NCI-H774 (cell line): ENCODE measurements at regions not wholly inside any gene's neighbourhood (a gene's known extent, or its start where the extent isn't known, plus 50 kb on each side); places are given as distances from the start of the nearest gene placed in this dataset.

Experiments
- DNase-seq: peaks from one replicate; lab custom pipeline; 2025; lab: John Stamatoyannopoulos, UW

- no peak for DNase-seq
Measured at GRCh38 chr14:76603713-76604112, 157.6 kb upstream of the VASH1 start.

- no peak for DNase-seq
Measured at GRCh38 chr14:76607510-76607909, 153.8 kb upstream of the VASH1 start.

DNA sequence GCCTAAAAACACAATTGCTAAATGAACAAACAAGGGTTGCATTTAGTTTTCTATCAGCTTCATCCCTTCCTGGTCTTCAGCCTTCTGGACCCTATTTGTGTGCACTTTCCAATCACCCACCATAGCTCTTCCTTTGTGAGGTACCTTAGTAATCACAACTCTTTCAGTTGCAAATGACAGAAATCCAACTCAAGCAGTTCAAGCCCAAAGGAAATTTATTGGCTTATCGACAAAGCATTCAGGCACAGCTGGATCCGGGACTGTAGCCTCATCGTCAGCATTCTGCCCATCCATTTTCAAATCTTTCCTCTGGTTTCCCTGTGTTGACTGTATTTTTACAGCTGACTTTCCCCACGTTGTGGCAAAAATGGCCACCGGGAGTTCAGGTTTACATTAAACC is 148.6 kb upstream of the VASH1 start:
- no peak for DNase-seq

DNA sequence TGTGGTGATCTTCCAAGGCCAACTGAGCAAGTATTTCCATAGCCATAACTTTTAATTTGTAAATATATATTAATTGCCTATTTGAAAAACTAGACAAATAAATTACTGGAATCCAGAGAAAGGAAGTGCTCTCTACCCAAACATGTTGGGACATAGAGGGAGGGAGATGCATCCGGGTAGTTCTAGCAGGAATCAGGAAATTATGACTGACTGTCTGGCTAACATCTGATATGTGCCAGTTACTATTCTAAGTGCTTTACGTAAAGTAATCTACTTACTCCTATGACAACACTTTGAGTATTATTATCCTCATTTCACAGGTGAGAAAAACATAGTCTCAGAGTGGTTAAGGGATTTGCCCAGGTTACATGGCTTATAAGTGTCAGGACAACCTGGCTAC is 147.7 kb upstream of the VASH1 start:
- no peak for DNase-seq

DNA sequence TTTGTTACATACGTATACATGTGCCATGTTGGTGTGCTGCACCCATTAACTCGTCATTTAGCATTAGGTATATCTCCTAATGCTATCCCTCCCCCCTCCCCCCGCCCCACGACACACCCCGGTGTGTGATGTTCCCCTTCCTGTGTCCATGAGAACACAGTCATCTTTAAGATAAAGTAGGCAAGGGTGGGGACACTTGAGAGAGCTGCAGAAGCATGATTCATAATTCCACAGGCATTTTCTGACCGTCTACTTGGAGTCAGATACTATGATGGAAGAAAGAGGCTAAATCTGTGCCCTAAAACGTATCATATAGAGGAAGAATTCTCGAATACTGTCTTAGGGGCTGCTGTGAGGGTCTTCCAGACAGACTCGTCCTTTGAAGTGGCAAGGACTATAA is 145.9 kb upstream of the VASH1 start:
- no peak for DNase-seq

GRCh38 chr14:76617440-76617839 is 143.8 kb upstream of the VASH1 start:
- DNase-seq, result no peak

GRCh38 chr14:76636602-76637001 is 124.7 kb upstream of the VASH1 start:
- DNase-seq, result no peak

DNA sequence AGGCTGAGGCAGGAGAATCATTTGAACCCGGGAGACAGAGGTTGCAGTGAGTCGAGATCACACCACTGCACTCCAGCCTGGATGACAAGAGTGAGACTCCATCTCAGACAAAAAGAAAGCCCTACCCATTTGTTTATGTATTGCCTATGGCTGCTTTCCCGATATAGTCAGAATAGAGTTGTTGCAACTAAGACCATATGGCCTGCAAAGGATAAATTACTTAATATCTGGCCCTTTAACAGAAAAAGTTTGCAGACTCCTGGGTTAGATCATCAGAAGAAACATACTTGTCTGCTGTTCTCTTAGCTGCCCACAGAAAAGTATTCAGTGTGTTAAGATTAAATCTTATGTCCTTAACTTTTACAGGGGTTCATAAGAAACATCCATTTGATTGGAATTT is 122.4 kb upstream of the VASH1 start:
- no peak for DNase-seq

DNA sequence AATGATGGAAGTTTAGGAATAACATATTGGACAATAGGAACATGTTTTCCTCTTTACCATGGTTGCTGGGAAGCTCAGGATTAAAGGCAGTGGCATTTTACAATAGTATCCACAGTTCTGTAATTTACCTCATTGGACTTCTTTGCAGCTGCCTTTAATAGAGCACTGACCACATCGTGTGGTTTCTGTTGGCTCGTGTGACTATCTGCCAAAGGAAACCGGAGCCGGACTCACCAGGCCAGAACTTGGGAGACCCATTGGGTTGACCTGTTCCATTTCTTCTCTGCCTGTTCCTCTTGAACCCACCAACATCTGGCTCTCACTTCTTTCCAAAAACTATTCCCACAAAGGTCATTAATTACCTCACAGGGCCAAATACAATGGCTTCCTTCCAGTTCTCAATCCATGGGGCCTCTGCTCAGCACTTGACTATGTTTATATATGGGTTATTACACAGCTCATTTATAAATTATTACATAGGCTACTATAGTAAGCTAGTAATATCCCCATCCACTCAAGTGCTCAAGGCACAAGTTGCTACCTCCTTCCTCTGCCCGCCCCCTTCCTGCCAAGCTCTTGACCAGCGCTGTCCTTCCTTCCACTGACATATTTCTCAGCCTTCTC is 121.5 kb upstream of the VASH1 start:
- no peak for DNase-seq

DNA sequence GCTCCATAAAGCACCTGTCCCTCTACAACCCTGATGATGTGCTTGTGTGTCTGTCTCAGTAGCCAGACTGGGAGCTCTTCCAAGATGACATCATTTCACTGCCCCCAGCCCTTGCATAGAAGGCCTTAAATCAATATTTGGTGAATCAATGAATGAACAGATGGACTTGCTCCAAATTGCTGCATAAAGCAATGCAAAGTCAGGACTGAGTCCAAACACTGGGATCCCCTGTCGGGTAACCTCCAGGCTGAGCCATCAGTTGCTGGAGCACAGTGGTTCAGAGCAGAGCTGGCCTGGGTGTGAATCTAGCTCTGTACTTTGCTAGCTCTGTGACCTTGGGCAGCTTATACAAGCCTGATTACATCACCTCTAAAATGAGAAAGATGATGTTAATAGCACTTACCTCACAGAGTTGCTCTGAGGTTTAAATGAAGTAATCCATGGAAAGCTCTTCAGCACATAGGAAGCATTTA is 120.3 kb upstream of the VASH1 start:
- peak; percentile 63 for DNase-seq

- DNase-seq, result no peak
Measured at GRCh38 chr14:76641541-76641940, 119.7 kb upstream of the VASH1 start.

GRCh38 chr14:76643887-76644286 is 117.4 kb upstream of the VASH1 start:
- no peak for DNase-seq

DNA sequence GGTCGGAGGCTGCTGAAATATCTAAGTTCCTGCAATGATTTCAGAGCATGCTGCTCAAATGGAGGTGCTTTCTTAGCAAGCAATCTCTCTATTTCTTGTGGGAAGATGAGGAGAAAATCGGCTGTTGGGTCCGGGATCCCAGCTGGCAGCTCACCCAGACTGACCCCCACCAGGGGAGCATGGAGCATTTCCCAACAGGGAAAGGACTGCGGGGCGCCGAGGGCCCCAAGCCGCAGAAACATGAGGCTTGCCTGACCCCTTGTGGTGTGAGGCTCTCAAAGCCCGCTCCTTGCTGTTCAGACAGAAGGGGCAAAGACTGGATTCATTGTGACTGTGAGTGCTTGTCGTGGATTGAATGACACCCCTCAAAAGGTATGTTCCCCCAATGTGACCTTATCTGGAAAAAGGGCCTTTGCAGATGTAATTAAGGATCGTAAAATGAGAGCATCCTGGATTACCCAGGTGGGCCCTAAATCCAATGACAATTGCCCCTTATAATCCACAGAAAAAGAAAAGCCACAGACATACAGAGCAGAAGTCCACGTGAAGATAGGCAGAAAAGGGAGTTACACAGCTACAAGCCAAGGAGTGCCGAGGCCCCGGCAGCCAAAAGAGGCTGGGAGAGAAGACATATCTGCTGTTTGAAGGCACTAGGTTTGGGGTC is 116.3 kb upstream of the VASH1 start:
- no peak for DNase-seq

GRCh38 chr14:76647697-76648298 is 113.5 kb upstream of the VASH1 start:
- DNase-seq, result peak; percentile 7

- no peak for DNase-seq
Measured at GRCh38 chr14:76651410-76652055, 109.7 kb upstream of the VASH1 start.

GRCh38 chr14:76653875-76654572 is 107.2 kb upstream of the VASH1 start:
- peak; percentile 4 for DNase-seq

GRCh38 chr14:76654573-76655108 is 106.6 kb upstream of the VASH1 start:
- peak; percentile 62 for DNase-seq

GRCh38 chr14:76655331-76655730 is 105.9 kb upstream of the VASH1 start:
- no peak for DNase-seq

DNA sequence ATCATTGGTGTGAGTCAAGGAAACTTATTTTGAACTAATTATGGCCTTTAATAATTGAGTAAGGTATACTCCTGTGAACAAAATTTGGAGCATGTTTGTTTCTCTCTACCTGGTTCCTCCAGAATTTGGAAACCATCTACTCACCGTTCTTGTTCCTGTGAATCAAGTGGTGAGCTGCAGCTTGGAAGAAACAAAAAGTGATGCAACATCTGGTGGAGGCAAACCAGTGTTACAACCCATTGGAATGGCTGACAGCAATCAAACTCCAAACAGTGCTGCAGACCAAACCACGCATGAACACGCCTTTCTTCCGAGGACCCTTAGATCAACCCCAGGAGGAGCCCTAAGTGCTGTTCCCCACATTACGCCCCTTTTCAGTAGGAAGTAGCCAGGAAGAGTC is 104.7 kb upstream of the VASH1 start:
- no peak for DNase-seq

- no peak for DNase-seq
Measured at GRCh38 chr14:76657404-76657803, 103.9 kb upstream of the VASH1 start.

DNA sequence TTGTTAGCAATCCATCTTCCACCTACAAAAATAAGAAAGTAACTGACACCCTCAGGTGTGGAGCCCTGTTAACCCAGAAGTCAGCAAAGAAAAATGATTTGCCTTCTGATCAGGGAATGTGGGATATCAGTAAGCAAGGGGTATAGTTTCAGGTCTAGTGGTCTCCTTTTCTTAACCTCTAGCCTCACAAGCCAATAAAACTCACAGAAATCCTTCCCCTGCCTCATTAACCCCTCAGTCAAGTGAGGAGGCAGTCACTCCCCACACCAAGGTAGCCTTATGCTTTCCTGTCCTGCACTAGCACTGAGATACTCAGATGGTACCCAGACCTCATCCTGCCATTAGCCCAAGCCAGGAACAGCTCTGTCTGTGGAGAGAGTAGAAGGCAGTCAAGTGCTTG is 103.4 kb upstream of the VASH1 start:
- no peak for DNase-seq

DNA sequence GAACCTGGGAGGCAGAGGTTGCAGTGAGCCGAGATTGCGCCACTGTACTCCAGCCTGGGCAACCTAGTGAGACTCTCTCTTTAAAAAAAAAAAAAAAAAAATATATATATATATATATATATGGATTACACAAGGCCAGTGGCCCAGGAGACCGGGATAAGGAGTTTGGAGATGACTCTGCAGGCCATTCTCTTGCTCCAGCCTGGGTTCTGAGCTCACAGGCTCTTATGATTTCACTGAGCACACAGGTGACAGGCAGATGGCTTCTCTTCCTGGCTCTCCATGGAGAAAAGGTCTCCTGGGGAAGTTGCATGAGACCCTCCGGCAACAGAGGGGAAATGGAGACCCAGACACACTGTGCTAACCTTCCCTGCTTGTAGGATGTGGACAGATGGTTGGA is 98.7 kb upstream of the VASH1 start:
- DNase-seq, result no peak
